Parathyroid adenoma (tissue), 2 donors: ENCODE measurements at regions not wholly inside any gene's neighbourhood (a gene's known extent, or its start where the extent isn't known, plus 50 kb on each side); places are given as distances from the start of the nearest gene placed in this dataset.

Experiments
- H2AFZ ChIP-seq: fragments of 300-600 bp; sonication (generic); one replicate; pipeline ENCODE4 v1.7.0; 2017; ENCODE audit warnings: antibody characterized with exemption, mild to moderate bottlenecking
- H3K27ac ChIP-seq: fragments of 300-600 bp; sonication (generic); one replicate; pipeline ENCODE4 v1.7.0; 2017
- H3K27me3 ChIP-seq: fragments of 300-600 bp; sonication (generic); one replicate; pipeline ENCODE4 v1.7.0; 2017; ENCODE audit warnings: low read length; ENCODE audit not compliant: control insufficient read depth, insufficient read depth
- H3K36me3 ChIP-seq: fragments of 300-600 bp; sonication (generic); one replicate; pipeline ENCODE4 v1.7.0; 2017; ENCODE audit warnings: low read length; ENCODE audit not compliant: control insufficient read depth, insufficient read depth
- H3K4me1 ChIP-seq: fragments of 300-600 bp; sonication (generic); one replicate; pipeline ENCODE4 v1.7.0; 2017; ENCODE audit warnings: control low read depth
- H3K4me2 ChIP-seq: fragments of 300-600 bp; sonication (generic); one replicate; pipeline ENCODE4 v1.7.0; 2017; ENCODE audit warnings: low read length
- H3K4me3 ChIP-seq: fragments of 300-600 bp; sonication (generic); one replicate; pipeline ENCODE4 v1.7.0; 2017; ENCODE audit warnings: low read depth, low read length
- H3K79me2 ChIP-seq: fragments of 300-600 bp; sonication (generic); one replicate; pipeline ENCODE4 v1.7.0; 2017; ENCODE audit warnings: control low read depth
- H3K9ac ChIP-seq: fragments of 300-600 bp; sonication (generic); one replicate; pipeline ENCODE4 v1.7.0; 2017; ENCODE audit warnings: mild to moderate bottlenecking
- H3K9me3 ChIP-seq: fragments of 300-600 bp; sonication (generic); one replicate; pipeline ENCODE4 v1.7.0; 2017; ENCODE audit warnings: low read length; ENCODE audit not compliant: control insufficient read depth
- TF ChIP-seq, protein P1 (sequence below): fragments of 300-600 bp; sonication (generic); IDR thresholded peaks from one replicate; pipeline ENCODE4 v1.7.0; 2017; ENCODE audit warnings: antibody characterized with exemption, mild to moderate bottlenecking
- donor health status: primary hyperparathyroidism.

GRCh38 chr18:30712383-30712782, 330.2 kb downstream of the DSC3 start:
- Histone ChIP-seq H3K27ac (no peak overlapping the region), H3K4me2 (no peak overlapping the region), H2AFZ (no peak overlapping the region), H3K4me1 (no peaks in the 10 kb centered on the region), H3K9ac (no peak overlapping the region), H3K27me3 (no peaks in the 10 kb centered on the region), H3K4me3 (no peak overlapping the region), H3K36me3 (no peaks in the 10 kb centered on the region), H3K9me3 (no peaks in the 10 kb centered on the region), H3K79me2 (no peaks in the 10 kb centered on the region)
- TF ChIP-seq, protein P1, sequence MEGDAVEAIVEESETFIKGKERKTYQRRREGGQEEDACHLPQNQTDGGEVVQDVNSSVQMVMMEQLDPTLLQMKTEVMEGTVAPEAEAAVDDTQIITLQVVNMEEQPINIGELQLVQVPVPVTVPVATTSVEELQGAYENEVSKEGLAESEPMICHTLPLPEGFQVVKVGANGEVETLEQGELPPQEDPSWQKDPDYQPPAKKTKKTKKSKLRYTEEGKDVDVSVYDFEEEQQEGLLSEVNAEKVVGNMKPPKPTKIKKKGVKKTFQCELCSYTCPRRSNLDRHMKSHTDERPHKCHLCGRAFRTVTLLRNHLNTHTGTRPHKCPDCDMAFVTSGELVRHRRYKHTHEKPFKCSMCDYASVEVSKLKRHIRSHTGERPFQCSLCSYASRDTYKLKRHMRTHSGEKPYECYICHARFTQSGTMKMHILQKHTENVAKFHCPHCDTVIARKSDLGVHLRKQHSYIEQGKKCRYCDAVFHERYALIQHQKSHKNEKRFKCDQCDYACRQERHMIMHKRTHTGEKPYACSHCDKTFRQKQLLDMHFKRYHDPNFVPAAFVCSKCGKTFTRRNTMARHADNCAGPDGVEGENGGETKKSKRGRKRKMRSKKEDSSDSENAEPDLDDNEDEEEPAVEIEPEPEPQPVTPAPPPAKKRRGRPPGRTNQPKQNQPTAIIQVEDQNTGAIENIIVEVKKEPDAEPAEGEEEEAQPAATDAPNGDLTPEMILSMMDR: no peak

DNA sequence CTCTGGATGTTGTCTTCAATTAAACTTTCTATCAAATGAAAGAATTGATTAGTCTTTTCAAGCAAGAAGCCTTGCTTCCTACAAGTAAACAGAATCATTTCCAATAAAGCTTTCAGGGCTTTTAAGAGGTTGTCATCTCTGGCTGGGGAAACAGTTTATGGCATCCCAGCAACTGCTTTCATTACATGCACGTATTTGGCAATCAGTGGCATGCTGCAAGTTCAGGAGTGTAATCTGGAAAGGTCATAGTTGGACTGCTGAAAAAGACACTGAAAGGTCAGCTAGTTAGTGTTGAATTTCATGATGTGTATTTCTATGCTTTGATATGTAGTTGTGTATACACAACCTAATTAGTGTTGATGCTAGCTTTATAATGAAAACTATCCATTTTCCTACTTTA, 332.9 kb downstream of the DSC3 start:
- TF ChIP-seq, protein P1: no peak
- no peaks in the 10 kb centered on the region for H3K4me1 ChIP-seq
- no peak overlapping the region for H3K4me3 ChIP-seq
- H3K36me3 ChIP-seq: no peaks in the 10 kb centered on the region
- no peaks in the 10 kb centered on the region for H3K9me3 ChIP-seq
- no peak overlapping the region for H3K9ac ChIP-seq
- H3K27me3 ChIP-seq: no peaks in the 10 kb centered on the region
- no peak overlapping the region for H2AFZ ChIP-seq
- H3K27ac ChIP-seq: no peak overlapping the region
- H3K79me2 ChIP-seq: no peaks in the 10 kb centered on the region
- H3K4me2 ChIP-seq: no peak overlapping the region

DNA sequence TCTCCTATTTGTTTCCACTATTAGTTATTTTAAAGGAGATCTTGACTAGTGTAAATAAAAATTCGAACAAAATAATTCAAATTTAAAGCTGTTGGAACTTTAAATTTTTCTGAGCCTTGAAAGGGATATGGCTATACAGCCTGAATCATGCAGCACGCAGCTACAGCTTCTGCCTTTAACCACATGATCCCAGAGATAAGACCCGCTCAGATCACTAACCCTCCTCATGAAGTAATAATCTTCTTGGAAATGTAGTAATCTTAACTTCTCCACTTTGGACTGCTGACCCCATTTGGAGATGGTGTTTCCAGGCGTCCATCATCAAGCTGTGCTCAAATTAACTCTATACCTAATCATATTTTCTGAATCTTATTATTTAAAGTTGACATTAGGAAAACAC, 336.6 kb downstream of the DSC3 start:
- no peak overlapping the region for H3K9ac ChIP-seq
- no peak overlapping the region for H3K4me3 ChIP-seq
- H3K9me3 ChIP-seq: no peaks in the 10 kb centered on the region

DNA sequence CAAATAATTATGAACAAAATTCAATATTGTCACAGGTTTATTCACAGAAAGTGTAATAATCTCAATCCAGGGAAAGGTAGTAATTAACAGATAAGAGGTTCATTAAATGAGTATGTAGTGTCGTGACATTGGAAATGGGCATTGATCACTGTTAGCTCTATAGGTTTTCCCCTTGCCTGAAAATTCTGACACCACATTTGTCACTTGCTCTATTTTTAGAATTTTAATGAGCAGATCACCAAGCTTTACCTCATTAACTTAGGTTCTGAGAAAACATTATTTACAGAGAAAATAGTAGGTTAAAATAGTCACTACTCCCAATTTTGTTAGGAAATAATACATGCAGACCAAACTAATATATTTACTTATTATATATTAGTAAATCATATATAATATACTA, 344.0 kb downstream of the DSC3 start:
- no peaks in the 10 kb centered on the region for H3K27me3 ChIP-seq
- H3K4me1 ChIP-seq: no peaks in the 10 kb centered on the region
- no peaks in the 10 kb centered on the region for H3K79me2 ChIP-seq
- H3K4me2 ChIP-seq: no peak overlapping the region
- no peak overlapping the region for H3K9ac ChIP-seq
- no peaks in the 10 kb centered on the region for H3K36me3 ChIP-seq
- no peak overlapping the region for H2AFZ ChIP-seq
- TF ChIP-seq, protein P1: no peak
- H3K9me3 ChIP-seq: no peaks in the 10 kb centered on the region
- no peak overlapping the region for H3K27ac ChIP-seq
- H3K4me3 ChIP-seq: no peak overlapping the region

More for the DNA sequence above, 336.6 kb downstream of the DSC3 start:
- no peak overlapping the region for H2AFZ ChIP-seq
- TF ChIP-seq, protein P1: no peak
- no peaks in the 10 kb centered on the region for H3K36me3 ChIP-seq
- H3K27me3 ChIP-seq: no peaks in the 10 kb centered on the region
- no peak overlapping the region for H3K4me2 ChIP-seq
- no peak overlapping the region for H3K27ac ChIP-seq
- no peaks in the 10 kb centered on the region for H3K4me1 ChIP-seq
- H3K79me2 ChIP-seq: no peaks in the 10 kb centered on the region

GRCh38 chr18:30696201-30696600, 346.3 kb downstream of the DSC3 start:
- TF ChIP-seq, protein P1: no peak

More at GRCh38 chr18:30696201-30696600, 346.3 kb downstream of the DSC3 start:
- H3K27ac ChIP-seq: no peak overlapping the region
- no peak overlapping the region for H2AFZ ChIP-seq
- no peak overlapping the region for H3K4me3 ChIP-seq
- H3K4me1 ChIP-seq: no peaks in the 10 kb centered on the region
- no peaks in the 10 kb centered on the region for H3K36me3 ChIP-seq
- H3K79me2 ChIP-seq: no peaks in the 10 kb centered on the region
- no peaks in the 10 kb centered on the region for H3K27me3 ChIP-seq
- no peak overlapping the region for H3K4me2 ChIP-seq
- H3K9ac ChIP-seq: no peak overlapping the region
- no peaks in the 10 kb centered on the region for H3K9me3 ChIP-seq
